ENCODE measurements at regions not wholly inside any gene's neighbourhood (a gene's known extent, or its start where the extent isn't known, plus 50 kb on each side); places are given as distances from the start of the nearest gene placed in this dataset.

DNA sequence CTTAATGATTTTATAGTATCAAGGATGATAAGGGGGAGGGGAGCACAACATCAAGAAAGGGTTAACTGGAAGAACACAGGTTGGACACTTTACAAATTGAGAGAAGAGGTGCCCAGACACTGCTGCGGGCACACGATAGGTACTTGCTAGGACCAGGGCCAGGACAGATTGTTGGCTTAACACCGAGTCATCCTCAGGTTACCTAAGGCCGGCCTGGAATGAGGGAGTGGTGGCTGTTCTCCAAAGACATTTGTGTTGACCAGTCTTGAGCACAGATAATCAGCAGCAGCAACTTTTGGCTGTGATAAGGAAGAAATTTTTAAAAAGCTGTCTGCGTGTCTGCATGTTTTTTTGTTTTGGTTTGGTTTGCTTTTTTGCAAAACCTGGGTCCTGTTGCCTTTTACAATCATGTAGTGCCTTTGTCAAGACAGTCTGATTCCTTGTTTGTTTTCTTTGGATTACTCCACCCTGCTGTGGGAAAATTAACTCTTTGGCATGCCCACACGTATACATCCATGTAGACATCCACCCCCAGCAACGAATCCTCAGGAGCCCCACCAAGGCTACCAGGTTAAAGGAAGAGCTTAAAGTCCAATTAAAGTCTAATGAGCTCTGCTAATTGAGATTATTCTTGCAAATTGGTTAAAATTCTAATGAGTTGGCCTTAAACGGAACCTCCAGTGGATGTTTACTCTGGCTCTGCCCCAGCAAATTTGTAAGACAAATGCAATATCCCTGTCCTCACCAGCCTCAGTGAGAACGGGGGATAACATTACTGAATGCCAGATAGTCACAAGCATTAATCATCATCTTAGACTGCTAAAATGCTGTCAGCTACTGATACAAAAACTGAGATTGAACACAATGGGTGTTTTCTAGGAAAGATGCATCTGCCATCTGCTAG is 382.3 kb downstream of the ACTL7B start:
- TF ChIP-seq POLR2A (IDR thresholded peaks at IDR 0.05) = no peak
- TF ChIP-seq, protein P1, sequence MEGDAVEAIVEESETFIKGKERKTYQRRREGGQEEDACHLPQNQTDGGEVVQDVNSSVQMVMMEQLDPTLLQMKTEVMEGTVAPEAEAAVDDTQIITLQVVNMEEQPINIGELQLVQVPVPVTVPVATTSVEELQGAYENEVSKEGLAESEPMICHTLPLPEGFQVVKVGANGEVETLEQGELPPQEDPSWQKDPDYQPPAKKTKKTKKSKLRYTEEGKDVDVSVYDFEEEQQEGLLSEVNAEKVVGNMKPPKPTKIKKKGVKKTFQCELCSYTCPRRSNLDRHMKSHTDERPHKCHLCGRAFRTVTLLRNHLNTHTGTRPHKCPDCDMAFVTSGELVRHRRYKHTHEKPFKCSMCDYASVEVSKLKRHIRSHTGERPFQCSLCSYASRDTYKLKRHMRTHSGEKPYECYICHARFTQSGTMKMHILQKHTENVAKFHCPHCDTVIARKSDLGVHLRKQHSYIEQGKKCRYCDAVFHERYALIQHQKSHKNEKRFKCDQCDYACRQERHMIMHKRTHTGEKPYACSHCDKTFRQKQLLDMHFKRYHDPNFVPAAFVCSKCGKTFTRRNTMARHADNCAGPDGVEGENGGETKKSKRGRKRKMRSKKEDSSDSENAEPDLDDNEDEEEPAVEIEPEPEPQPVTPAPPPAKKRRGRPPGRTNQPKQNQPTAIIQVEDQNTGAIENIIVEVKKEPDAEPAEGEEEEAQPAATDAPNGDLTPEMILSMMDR (IDR thresholded peaks at IDR 0.05) = no peak
